WTC11 (cell line): ENCODE measurements at regions not wholly inside any gene's neighbourhood (a gene's known extent, or its start where the extent isn't known, plus 50 kb on each side); places are given as distances from the start of the nearest gene placed in this dataset.

Experiments
- ATAC-seq: fragments of 200-7000 bp; cut with Tn5 transposase; 2 replicates; pipeline ENCODE4 v1.10.0; 2021; ENCODE audit warnings: mild to moderate bottlenecking, moderate library complexity
- CTCF ChIA-PET: fragments of 300-600 bp; sonication (Branson Sonifier 250); formaldehyde crosslinking; loops from one replicate; lab custom pipeline; 2021; ENCODE audit warnings: antibody characterized with exemption; lab: Charles Lee
- POLR2A ChIA-PET: fragments of 350-600 bp; sonication (Branson Sonifier 250); formaldehyde crosslinking; loops from one replicate; lab custom pipeline; 2021; ENCODE audit warnings: antibody characterized with exemption; lab: Charles Lee
- DNase-seq: peaks from one replicate; pipeline ENCODE4 v3.0.0; 2021; ENCODE audit warnings: low spot score
- H3K27ac Mint-ChIP-seq: 2 replicates; pipeline ENCODE4 v1.8.0; 2021; ENCODE audit warnings: mixed read lengths
- H3K27me3 Mint-ChIP-seq: 2 replicates; pipeline ENCODE4 v1.8.0; 2021; ENCODE audit warnings: low read depth, mild to moderate bottlenecking, moderate library complexity, mixed read lengths
- H3K36me3 Mint-ChIP-seq: 2 replicates; pipeline ENCODE4 v1.8.0; 2021; ENCODE audit warnings: mixed read lengths
- H3K4me1 Mint-ChIP-seq: 2 replicates; pipeline ENCODE4 v1.8.0; 2022; ENCODE audit warnings: mixed read lengths
- H3K4me3 Mint-ChIP-seq: 2 replicates; pipeline ENCODE4 v1.8.0; 2021; ENCODE audit warnings: mild to moderate bottlenecking, moderate library complexity, mixed read lengths
- H3K9me3 Mint-ChIP-seq: 2 replicates; pipeline ENCODE4 v1.8.0; 2021; ENCODE audit warnings: mixed read lengths
- ARID4B ChIP-seq: sonication (generic); formaldehyde crosslinking; IDR thresholded peaks from 2 replicates; pipeline ENCODE4 v1.8.0; 2023; ENCODE audit warnings: missing genetic modification reagents, mild to moderate bottlenecking, borderline replicate concordance
- CBFB ChIP-seq: sonication (generic); formaldehyde crosslinking; IDR thresholded peaks from 2 replicates; pipeline ENCODE4 v1.8.1; 2022; ENCODE audit warnings: mild to moderate bottlenecking, low read depth, missing genetic modification reagents
- FOXP1 ChIP-seq: sonication (generic); formaldehyde crosslinking; IDR thresholded peaks from 2 replicates; pipeline ENCODE4 v1.8.0; 2022; ENCODE audit warnings: missing genetic modification reagents, mild to moderate bottlenecking, moderate library complexity, borderline replicate concordance
- IRF2 ChIP-seq: sonication (generic); formaldehyde crosslinking; IDR thresholded peaks from 2 replicates; pipeline ENCODE4 v1.8.0; 2022; ENCODE audit warnings: low read depth, missing genetic modification reagents, borderline replicate concordance
- NFYB ChIP-seq: sonication (generic); formaldehyde crosslinking; conservative IDR thresholded peaks from 2 replicates; pipeline ENCODE4 v1.8.0; 2022; ENCODE audit warnings: low read depth, missing genetic modification reagents
- NR3C1 ChIP-seq: sonication (generic); formaldehyde crosslinking; conservative IDR thresholded peaks from 2 replicates; pipeline ENCODE4 v1.8.1; 2023; ENCODE audit warnings: low read depth, mild to moderate bottlenecking, missing genetic modification reagents
- PRRX2 ChIP-seq: fragments of 250-450 bp; sonication (Bioruptor Pico); IDR thresholded peaks from 2 replicates; pipeline ENCODE4 v1.8.0; 2021; ENCODE audit warnings: mild to moderate bottlenecking
- TEAD4 ChIP-seq: sonication (generic); formaldehyde crosslinking; IDR thresholded peaks from 2 replicates; pipeline ENCODE4 v1.8.0; 2022; ENCODE audit warnings: mild to moderate bottlenecking, missing genetic modification reagents
- TP53 ChIP-seq: sonication (generic); formaldehyde crosslinking; IDR thresholded peaks from 2 replicates; pipeline ENCODE4 v1.8.1; 2023; ENCODE audit warnings: mild to moderate bottlenecking, missing genetic modification reagents
- USF1 ChIP-seq: sonication (generic); formaldehyde crosslinking; IDR thresholded peaks from 2 replicates; pipeline ENCODE4 v1.8.0; 2022; ENCODE audit warnings: mild to moderate bottlenecking, missing genetic modification reagents
- USF2 ChIP-seq: sonication (generic); formaldehyde crosslinking; IDR thresholded peaks from 2 replicates; pipeline ENCODE4 v1.8.1; 2023; ENCODE audit warnings: mild to moderate bottlenecking, missing genetic modification reagents, moderate library complexity
- TF ChIP-seq, protein P1 (sequence below): sonication (generic); formaldehyde crosslinking; IDR thresholded peaks from 2 replicates; pipeline ENCODE4 v1.8.0; 2022; ENCODE audit warnings: missing genetic modification reagents
- TF ChIP-seq, protein P2 (sequence below): sonication (generic); formaldehyde crosslinking; IDR thresholded peaks from 2 replicates; pipeline ENCODE4 v1.8.1; 2023; ENCODE audit warnings: mild to moderate bottlenecking, moderate library complexity, missing genetic modification reagents
- TF ChIP-seq, protein P3 (sequence below): fragments of 250-450 bp; sonication (Bioruptor Pico); IDR thresholded peaks from 2 replicates; pipeline ENCODE4 v1.9.0; 2021; ENCODE audit warnings: moderate library complexity, mild to moderate bottlenecking, inconsistent platforms, borderline replicate concordance

DNA sequence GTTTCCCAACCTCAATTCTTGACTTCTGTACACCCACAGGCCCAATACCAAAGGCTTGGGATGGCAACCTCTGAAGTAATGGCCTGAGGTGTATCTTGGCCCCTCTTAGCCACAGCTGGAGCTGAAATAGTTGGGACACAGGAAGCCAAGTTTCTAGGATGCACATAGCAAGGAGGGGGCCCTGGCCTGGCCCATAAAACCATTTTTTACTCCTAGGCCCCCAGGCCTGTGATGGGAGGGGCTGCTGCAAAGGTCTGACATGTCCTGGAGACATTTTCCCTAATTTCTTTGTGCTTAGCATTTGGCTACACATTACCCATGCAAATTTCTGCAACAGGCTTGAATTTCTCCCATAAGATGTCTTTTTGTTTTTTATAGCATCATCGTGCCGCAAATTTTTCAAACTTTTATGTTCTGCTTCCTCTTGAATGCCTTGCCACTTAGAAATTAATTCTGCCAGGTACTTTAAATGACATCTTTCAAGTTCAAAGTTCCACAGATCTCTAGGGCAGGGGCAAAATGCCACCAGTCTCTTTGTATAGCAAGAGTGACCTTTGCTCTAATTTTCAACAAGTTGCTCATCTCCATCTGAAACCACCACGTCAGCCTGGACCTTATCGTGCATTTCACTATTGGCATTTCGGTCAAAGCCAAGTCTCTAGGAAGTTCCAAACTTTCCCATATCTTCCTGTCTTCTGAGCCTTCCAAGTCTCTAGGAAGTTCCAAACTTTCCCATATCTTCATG is 490.8 kb downstream of the IPMK start:
- TF ChIP-seq, protein P1, sequence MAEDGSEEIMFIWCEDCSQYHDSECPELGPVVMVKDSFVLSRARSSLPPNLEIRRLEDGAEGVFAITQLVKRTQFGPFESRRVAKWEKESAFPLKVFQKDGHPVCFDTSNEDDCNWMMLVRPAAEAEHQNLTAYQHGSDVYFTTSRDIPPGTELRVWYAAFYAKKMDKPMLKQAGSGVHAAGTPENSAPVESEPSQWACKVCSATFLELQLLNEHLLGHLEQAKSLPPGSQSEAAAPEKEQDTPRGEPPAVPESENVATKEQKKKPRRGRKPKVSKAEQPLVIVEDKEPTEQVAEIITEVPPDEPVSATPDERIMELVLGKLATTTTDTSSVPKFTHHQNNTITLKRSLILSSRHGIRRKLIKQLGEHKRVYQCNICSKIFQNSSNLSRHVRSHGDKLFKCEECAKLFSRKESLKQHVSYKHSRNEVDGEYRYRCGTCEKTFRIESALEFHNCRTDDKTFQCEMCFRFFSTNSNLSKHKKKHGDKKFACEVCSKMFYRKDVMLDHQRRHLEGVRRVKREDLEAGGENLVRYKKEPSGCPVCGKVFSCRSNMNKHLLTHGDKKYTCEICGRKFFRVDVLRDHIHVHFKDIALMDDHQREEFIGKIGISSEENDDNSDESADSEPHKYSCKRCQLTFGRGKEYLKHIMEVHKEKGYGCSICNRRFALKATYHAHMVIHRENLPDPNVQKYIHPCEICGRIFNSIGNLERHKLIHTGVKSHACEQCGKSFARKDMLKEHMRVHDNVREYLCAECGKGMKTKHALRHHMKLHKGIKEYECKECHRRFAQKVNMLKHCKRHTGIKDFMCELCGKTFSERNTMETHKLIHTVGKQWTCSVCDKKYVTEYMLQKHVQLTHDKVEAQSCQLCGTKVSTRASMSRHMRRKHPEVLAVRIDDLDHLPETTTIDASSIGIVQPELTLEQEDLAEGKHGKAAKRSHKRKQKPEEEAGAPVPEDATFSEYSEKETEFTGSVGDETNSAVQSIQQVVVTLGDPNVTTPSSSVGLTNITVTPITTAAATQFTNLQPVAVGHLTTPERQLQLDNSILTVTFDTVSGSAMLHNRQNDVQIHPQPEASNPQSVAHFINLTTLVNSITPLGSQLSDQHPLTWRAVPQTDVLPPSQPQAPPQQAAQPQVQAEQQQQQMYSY (CRISPR knock-in tag) = no peak
- TF ChIP-seq FOXP1 (CRISPR knock-in tag) (no peak), PRRX2 (CRISPR knock-in tag) (no peak), USF1 (CRISPR knock-in tag) (no peak), ARID4B (CRISPR knock-in tag) (no peak)
- TF ChIP-seq, protein P2, sequence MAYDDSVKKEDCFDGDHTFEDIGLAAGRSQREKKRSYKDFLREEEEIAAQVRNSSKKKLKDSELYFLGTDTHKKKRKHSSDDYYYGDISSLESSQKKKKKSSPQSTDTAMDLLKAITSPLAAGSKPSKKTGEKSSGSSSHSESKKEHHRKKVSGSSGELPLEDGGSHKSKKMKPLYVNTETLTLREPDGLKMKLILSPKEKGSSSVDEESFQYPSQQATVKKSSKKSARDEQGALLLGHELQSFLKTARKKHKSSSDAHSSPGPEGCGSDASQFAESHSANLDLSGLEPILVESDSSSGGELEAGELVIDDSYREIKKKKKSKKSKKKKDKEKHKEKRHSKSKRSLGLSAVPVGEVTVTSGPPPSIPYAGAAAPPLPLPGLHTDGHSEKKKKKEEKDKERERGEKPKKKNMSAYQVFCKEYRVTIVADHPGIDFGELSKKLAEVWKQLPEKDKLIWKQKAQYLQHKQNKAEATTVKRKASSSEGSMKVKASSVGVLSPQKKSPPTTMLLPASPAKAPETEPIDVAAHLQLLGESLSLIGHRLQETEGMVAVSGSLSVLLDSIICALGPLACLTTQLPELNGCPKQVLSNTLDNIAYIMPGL = no peak
- DNase-seq (no peak), ATAC-seq (no peak)
- Mint-ChIP-seq H3K4me1 (no peaks in the 10 kb centered on the region), H3K27me3 (peaks cover 3% of the 10 kb centered on the region; the same call in 1 of the 2 replicates), H3K4me3 (no peak overlapping the region), H3K27ac (no peak overlapping the region), H3K36me3 (peaks cover 58% of the 10 kb centered on the region), H3K9me3 (peaks cover 59% of the 10 kb centered on the region)
- ChIA-PET CTCF (no interaction called here), POLR2A (no interaction called here)

GRCh38 chr10:57775250-57775649 is 492.4 kb downstream of the IPMK start:
- TF ChIP-seq, protein P3, sequence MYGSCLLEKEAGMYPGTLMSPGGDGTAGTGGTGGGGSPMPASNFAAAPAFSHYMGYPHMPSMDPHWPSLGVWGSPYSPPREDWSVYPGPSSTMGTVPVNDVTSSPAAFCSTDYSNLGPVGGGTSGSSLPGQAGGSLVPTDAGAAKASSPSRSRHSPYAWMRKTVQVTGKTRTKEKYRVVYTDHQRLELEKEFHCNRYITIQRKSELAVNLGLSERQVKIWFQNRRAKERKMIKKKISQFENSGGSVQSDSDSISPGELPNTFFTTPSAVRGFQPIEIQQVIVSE = no peak
- TF ChIP-seq CBFB (CRISPR knock-in tag) (no peak), NFYB (CRISPR knock-in tag) (no peak), IRF2 (no peak), NR3C1 (CRISPR knock-in tag) (no peak), USF2 (CRISPR knock-in tag) (no peak), TP53 (no peak), TEAD4 (CRISPR knock-in tag) (no peak)
- TF ChIP-seq, protein P2 = no peak
- TF ChIP-seq, all 79 proteins: peak for 0
- ATAC-seq (no peak), DNase-seq (no peak)
- CTCF ChIA-PET = no interaction called here
- Mint-ChIP-seq H3K9me3 (peaks cover 48% of the 10 kb centered on the region), H3K4me1 (no peaks in the 10 kb centered on the region), H3K36me3 (peaks cover 51% of the 10 kb centered on the region), H3K27me3 (peaks cover 3% of the 10 kb centered on the region; the same call in 1 of the 2 replicates), H3K4me3 (no peak overlapping the region), H3K27ac (no peak overlapping the region)
- POLR2A ChIA-PET = no interaction called here
